Upper lobe of left lung (tissue), 4 donors: ENCODE measurements at regions not wholly inside any gene's neighbourhood (a gene's known extent, or its start where the extent isn't known, plus 50 kb on each side); places are given as distances from the start of the nearest gene placed in this dataset.

ENCODE experiments used
- CTCF ChIP-seq, 6 experiments: fragments of 450-650 bp in 4 of 6; fragments of 200-600 bp in 2 of 6; sonication (generic) in 2 of 6; IDR thresholded peaks; one replicate each; pipeline ENCODE4 v1.5.1; 2016 to 2019; ENCODE audit warnings: antibody characterized with exemption in 6 of 6
- EP300 ChIP-seq, 4 donors: sonication (generic); formaldehyde crosslinking; IDR thresholded peaks; one replicate each; pipeline ENCODE4 v1.5.1; 2017; ENCODE audit warnings: antibody characterized with exemption in 4 of 4, control low read depth in 2 of 4
- POLR2A ChIP-seq, 4 donors: fragments of 450-650 bp; IDR thresholded peaks; one replicate each; pipeline ENCODE4 v1.5.1; 2016 to 2017; ENCODE audit warnings: antibody characterized with exemption in 4 of 4, mild to moderate bottlenecking in 2 of 4
- POLR2AphosphoS5 ChIP-seq, 2 donors: sonication (generic); formaldehyde crosslinking; IDR thresholded peaks; one replicate each; pipeline ENCODE4 v1.5.1; 2017; ENCODE audit warnings: antibody characterized with exemption in 2 of 2

GRCh38 chr5:165266939-165267338, 1761.5 kb downstream of the MAT2B start:
- TF ChIP-seq CTCF (IDR thresholded peaks at IDR 0.05), result no peak
- no peak for TF ChIP-seq POLR2A (IDR thresholded peaks at IDR 0.05)
- TF ChIP-seq POLR2AphosphoS5 (IDR thresholded peaks at IDR 0.05), result no peak
- no peak for TF ChIP-seq EP300 (IDR thresholded peaks at IDR 0.05)
